ENCODE measurements at regions not wholly inside any gene's neighbourhood (a gene's known extent, or its start where the extent isn't known, plus 50 kb on each side); places are given as distances from the start of the nearest gene placed in this dataset.

- H2AFZ ChIP-seq (ENCODE audit: insufficient read depth, low read depth, low read length, poor library complexity, severe bottlenecking) = no peak overlapping the region
- no peak overlapping the region for H3K9ac ChIP-seq (ENCODE audit: insufficient read depth, low read length, poor library complexity, severe bottlenecking)
- DNase-seq = no peak
- H3K36me3 ChIP-seq (replicated peaks in 1 of 2; ENCODE audit: control insufficient read depth in 1 of 2, insufficient read depth in 2 of 2, low read length in 2 of 2) = no peaks in the 10 kb centered on the region
- intact Hi-C loops (cut with micrococcal nuclease) = no loop called here
- H4K20me1 ChIP-seq (ENCODE audit: insufficient read depth, low read length) = no peaks in the 10 kb centered on the region
- TF ChIP-seq, protein P1, sequence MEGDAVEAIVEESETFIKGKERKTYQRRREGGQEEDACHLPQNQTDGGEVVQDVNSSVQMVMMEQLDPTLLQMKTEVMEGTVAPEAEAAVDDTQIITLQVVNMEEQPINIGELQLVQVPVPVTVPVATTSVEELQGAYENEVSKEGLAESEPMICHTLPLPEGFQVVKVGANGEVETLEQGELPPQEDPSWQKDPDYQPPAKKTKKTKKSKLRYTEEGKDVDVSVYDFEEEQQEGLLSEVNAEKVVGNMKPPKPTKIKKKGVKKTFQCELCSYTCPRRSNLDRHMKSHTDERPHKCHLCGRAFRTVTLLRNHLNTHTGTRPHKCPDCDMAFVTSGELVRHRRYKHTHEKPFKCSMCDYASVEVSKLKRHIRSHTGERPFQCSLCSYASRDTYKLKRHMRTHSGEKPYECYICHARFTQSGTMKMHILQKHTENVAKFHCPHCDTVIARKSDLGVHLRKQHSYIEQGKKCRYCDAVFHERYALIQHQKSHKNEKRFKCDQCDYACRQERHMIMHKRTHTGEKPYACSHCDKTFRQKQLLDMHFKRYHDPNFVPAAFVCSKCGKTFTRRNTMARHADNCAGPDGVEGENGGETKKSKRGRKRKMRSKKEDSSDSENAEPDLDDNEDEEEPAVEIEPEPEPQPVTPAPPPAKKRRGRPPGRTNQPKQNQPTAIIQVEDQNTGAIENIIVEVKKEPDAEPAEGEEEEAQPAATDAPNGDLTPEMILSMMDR (IDR thresholded peaks at IDR 0.05) = no peak
- H3K36me3 Mint-ChIP-seq = no peaks in the 10 kb centered on the region
- H3K27me3 Mint-ChIP-seq (ENCODE audit: low read depth in 3 of 3) = no peaks in the 10 kb centered on the region
- no peaks in the 10 kb centered on the region for H3K4me1 ChIP-seq (ENCODE audit: control insufficient read depth in 1 of 2, insufficient read depth in 2 of 2, low read length in 2 of 2)
- no peak overlapping the region for H3K4me3 ChIP-seq (replicated peaks in 1 of 3; ENCODE audit: low read depth in 2 of 3, low read length in 3 of 3)
- H3K27me3 ChIP-seq (ENCODE audit: control insufficient read depth in 2 of 2, insufficient read depth in 2 of 2, low read length in 2 of 2) = no peaks in the 10 kb centered on the region
- peaks cover 0 to 7% (median 2%) of the 10 kb centered on the region in 7 donors for H3K9me3 Mint-ChIP-seq
- H3K4me1 Mint-ChIP-seq = no peaks in the 10 kb centered on the region
- H3K4me2 ChIP-seq (replicated peaks; ENCODE audit: extremely low read depth, low read length, poor library complexity, severe bottlenecking) = no peak overlapping the region
- H3K27ac Mint-ChIP-seq = no peak overlapping the region
- no peak overlapping the region for H3K27ac ChIP-seq (ENCODE audit: low read depth in 1 of 2, low read length in 2 of 2)
- H3K4me3 Mint-ChIP-seq = no peak overlapping the region
- H3K79me2 ChIP-seq (ENCODE audit: insufficient read depth, low read length) = no peaks in the 10 kb centered on the region
- H3K9me3 ChIP-seq (replicated peaks in 1 of 2; ENCODE audit: control insufficient read depth in 1 of 2, insufficient read depth in 1 of 2, low read length in 2 of 2) = peaks cover 9 to 10% of the 10 kb centered on the region in 2 donors
- WGBS (ENCODE audit: insufficient coverage) = no CpG with 5 or more reads among the region's 1 CpG
Measured at GRCh38 chr7:53697913-53698312, 662.5 kb downstream of the POM121L12 start.

- H3K79me2 ChIP-seq (ENCODE audit: insufficient read depth, low read length) = no peaks in the 10 kb centered on the region
- H3K27me3 ChIP-seq (ENCODE audit: control insufficient read depth in 2 of 2, insufficient read depth in 2 of 2, low read length in 2 of 2) = no peaks in the 10 kb centered on the region
- peaks cover 5 to 10% of the 10 kb centered on the region in 2 donors for H3K9me3 ChIP-seq (replicated peaks in 1 of 2; ENCODE audit: control insufficient read depth in 1 of 2, insufficient read depth in 1 of 2, low read length in 2 of 2)
- H3K4me2 ChIP-seq (replicated peaks; ENCODE audit: extremely low read depth, low read length, poor library complexity, severe bottlenecking) = no peak overlapping the region
- no peak overlapping the region for H3K4me3 ChIP-seq (replicated peaks in 1 of 3; ENCODE audit: low read depth in 2 of 3, low read length in 3 of 3)
- no peak overlapping the region for H3K27ac ChIP-seq (ENCODE audit: low read depth in 1 of 2, low read length in 2 of 2)
- Mint-ChIP-seq H3K4me3 (no peak overlapping the region), H3K36me3 (no peaks in the 10 kb centered on the region), H3K27me3 (ENCODE audit: low read depth in 3 of 3) (no peaks in the 10 kb centered on the region), H3K27ac (no peak overlapping the region), H3K9me3 (peaks cover 0 to 5% (median 3%) of the 10 kb centered on the region in 7 donors), H3K4me1 (no peaks in the 10 kb centered on the region)
- TF ChIP-seq, protein P1 (IDR thresholded peaks at IDR 0.05) = no peak
- no peaks in the 10 kb centered on the region for H4K20me1 ChIP-seq (ENCODE audit: insufficient read depth, low read length)
- no peaks in the 10 kb centered on the region for H3K4me1 ChIP-seq (ENCODE audit: control insufficient read depth in 1 of 2, insufficient read depth in 2 of 2, low read length in 2 of 2)
- 86% methylated on average over 1 of the region's 5 CpGs for WGBS (ENCODE audit: insufficient coverage)
- intact Hi-C loops (cut with micrococcal nuclease) = no loop called here
- no peak overlapping the region for H2AFZ ChIP-seq (ENCODE audit: insufficient read depth, low read depth, low read length, poor library complexity, severe bottlenecking)
- DNase-seq = no peak
- H3K9ac ChIP-seq (ENCODE audit: insufficient read depth, low read length, poor library complexity, severe bottlenecking) = no peak overlapping the region
- no peaks in the 10 kb centered on the region for H3K36me3 ChIP-seq (replicated peaks in 1 of 2; ENCODE audit: control insufficient read depth in 1 of 2, insufficient read depth in 2 of 2, low read length in 2 of 2)
Measured at GRCh38 chr7:53699215-53699837, 663.9 kb downstream of the POM121L12 start.

Measured in CD14-positive monocyte (primary cell).